Stomach (tissue), 8 donors: ENCODE measurements at regions not wholly inside any gene's neighbourhood (a gene's known extent, or its start where the extent isn't known, plus 50 kb on each side); places are given as distances from the start of the nearest gene placed in this dataset.

Source experiments
- DNase-seq, 2 donors: peaks; one replicate each; pipeline versions ENCODE4 v3.0.0 to v3.0.0-alpha.2; 2013 to 2019
- H3K27ac ChIP-seq, 5 donors: fragments of 200-600 bp in 4 of 5; sonication (generic) in 4 of 5; one replicate each; pipeline ENCODE4 v1.5.1; 2013 to 2019; ENCODE audit warnings: mild to moderate bottlenecking in 1 of 5, moderate library complexity in 1 of 5
- H3K27me3 ChIP-seq, 3 donors: fragments of 200-600 bp; sonication (generic); one replicate each; pipeline ENCODE4 v1.5.1; 2017 to 2019; ENCODE audit warnings: mixed run types in 1 of 3
- H3K36me3 ChIP-seq, 4 donors: fragments of 200-600 bp; sonication (generic); 1 replicate in 3 of 4; 2 replicates in 1 of 4; pipeline ENCODE4 v1.5.1; 2016 to 2019
- H3K4me1 ChIP-seq, 4 donors: fragments of 200-600 bp; sonication (generic); one replicate each; pipeline ENCODE4 v1.5.1; 2016 to 2019
- H3K4me3 ChIP-seq, 4 donors: fragments of 200-600 bp; sonication (generic) in 3 of 4; one replicate each; pipeline ENCODE4 v1.5.1; 2016 to 2019; ENCODE audit warnings: mild to moderate bottlenecking in 1 of 4
- H3K9me3 ChIP-seq, 4 donors: fragments of 200-600 bp; sonication (generic); one replicate each; pipeline ENCODE4 v1.5.1; 2016 to 2019
- EP300 ChIP-seq: sonication (generic); formaldehyde crosslinking; IDR thresholded peaks from one replicate; pipeline ENCODE4 v1.6.1; 2017; ENCODE audit warnings: antibody characterized with exemption
- POLR2A ChIP-seq, 4 donors: fragments of 450-650 bp; IDR thresholded peaks; one replicate each; pipeline ENCODE4 v1.6.1; 2016; ENCODE audit warnings: antibody characterized with exemption in 4 of 4, control low read depth in 2 of 4, mild to moderate bottlenecking in 1 of 4, moderate library complexity in 1 of 4
- POLR2AphosphoS5 ChIP-seq, 3 donors: sonication (generic); formaldehyde crosslinking; IDR thresholded peaks; one replicate each; pipeline ENCODE4 v1.6.1; 2016; ENCODE audit warnings: antibody characterized with exemption in 3 of 3
- WGBS, 5 donors: extraction: QIAGEN DNeasy Blood & Tissue Kit in 3 of 5; methylation state at CpG; one replicate each; pipeline versions ENCODE4 v1.1.5 to v1.1.7; 2013 to 2018; 5-methylcytosine and 5-hydroxymethylcytosine counted together
- intact Hi-C: fragments of 100-400 bp; cut with DNase I; formaldehyde crosslinking; loops from one replicate; pipeline ENCODE4 v1.15.1; 2023; ENCODE audit warnings: low total_unique reads
- TF ChIP-seq, protein P1 (sequence below), 7 experiments: fragments of 450-650 bp in 4 of 7; fragments of 200-600 bp in 3 of 7; sonication (generic) in 3 of 7; IDR thresholded peaks; one replicate each; pipeline ENCODE4 v1.5.1; 2016 to 2019; ENCODE audit warnings: antibody characterized with exemption in 7 of 7, control low read depth in 2 of 7, mild to moderate bottlenecking in 1 of 7
- donor health status: healthy with polysubstance abuse.
- donor health status: Bipolar disorder and iron deficiency.
- donor health status: healthy.

DNA sequence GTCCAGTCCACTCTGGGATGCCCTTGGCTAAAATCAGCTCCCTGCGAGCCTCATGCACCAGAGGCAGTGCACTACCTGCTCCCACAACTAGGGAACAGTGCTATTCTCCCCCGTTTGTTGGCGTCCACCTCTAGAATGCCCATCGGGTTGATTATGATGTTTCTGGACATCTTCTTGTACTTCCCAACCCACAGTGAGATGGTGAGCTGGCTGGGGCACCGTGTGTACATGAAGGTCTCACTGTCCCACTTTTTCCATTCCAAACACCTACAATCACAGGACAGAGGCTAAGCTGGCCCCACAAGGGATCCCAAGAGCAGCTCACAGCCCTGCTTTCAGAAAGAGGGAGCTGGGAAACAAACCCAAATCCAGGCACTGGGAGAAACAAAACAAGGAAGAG is 126.2 kb upstream of the ZNF92 start:
- no peak overlapping the region for H3K4me3 ChIP-seq
- H3K4me1 ChIP-seq = peaks cover 0 to 12% (median 11%) of the 10 kb centered on the region in 4 donors
- H3K27ac ChIP-seq = no peak overlapping the region
- no peak for TF ChIP-seq POLR2A (IDR thresholded peaks at IDR 0.05)
- no peak for TF ChIP-seq EP300
- TF ChIP-seq POLR2AphosphoS5 (IDR thresholded peaks at IDR 0.05) = no peak
- TF ChIP-seq, protein P1, sequence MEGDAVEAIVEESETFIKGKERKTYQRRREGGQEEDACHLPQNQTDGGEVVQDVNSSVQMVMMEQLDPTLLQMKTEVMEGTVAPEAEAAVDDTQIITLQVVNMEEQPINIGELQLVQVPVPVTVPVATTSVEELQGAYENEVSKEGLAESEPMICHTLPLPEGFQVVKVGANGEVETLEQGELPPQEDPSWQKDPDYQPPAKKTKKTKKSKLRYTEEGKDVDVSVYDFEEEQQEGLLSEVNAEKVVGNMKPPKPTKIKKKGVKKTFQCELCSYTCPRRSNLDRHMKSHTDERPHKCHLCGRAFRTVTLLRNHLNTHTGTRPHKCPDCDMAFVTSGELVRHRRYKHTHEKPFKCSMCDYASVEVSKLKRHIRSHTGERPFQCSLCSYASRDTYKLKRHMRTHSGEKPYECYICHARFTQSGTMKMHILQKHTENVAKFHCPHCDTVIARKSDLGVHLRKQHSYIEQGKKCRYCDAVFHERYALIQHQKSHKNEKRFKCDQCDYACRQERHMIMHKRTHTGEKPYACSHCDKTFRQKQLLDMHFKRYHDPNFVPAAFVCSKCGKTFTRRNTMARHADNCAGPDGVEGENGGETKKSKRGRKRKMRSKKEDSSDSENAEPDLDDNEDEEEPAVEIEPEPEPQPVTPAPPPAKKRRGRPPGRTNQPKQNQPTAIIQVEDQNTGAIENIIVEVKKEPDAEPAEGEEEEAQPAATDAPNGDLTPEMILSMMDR (IDR thresholded peaks at IDR 0.05) = no peak
- no peak for DNase-seq
- H3K9me3 ChIP-seq = no peaks in the 10 kb centered on the region
- WGBS, 5 donors = 84 to 95% (median 91%) methylated on average over 5 of the region's 5 CpGs
- H3K27me3 ChIP-seq = peaks cover 0 to 18% (median 8%) of the 10 kb centered on the region in 3 donors
- intact Hi-C loops = no loop called here
- H3K36me3 ChIP-seq = no peaks in the 10 kb centered on the region

DNA sequence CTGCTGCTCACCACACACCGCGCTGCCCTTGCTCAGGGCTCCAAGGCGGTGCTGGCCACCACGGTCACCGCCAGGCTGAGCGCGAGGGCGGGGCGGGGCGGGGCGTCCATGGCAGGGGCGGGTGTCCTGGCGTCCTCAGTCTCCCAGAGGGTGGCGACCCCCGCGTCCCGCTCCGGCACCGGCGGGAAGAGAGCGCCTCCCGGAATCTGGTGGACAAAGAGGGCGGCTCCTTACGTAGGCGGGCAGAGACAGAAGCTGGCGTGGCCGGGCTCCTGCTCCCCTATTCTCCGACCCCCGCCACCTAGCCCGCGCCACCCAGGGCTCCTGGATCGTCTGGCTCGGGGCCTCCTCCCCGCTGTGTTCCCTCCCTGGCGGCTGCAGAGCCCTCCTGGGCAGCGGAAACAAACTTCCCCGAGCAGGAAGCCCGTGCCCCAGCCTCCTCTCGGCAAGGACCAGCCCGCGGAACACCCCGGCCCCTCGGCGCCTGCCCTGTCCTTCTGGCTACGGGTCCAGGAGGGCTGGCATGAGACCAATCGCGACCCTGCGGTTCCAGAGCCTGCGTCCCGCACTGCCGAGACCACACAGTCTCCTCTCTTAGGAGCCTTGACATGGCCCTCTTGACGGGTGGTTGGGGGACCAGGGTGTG is 133.8 kb upstream of the ZNF92 start:
- Histone ChIP-seq H3K4me1 (peaks cover 0 to 15% (median 13%) of the 10 kb centered on the region in 4 donors), H3K27ac (peak overlapping the region in 1 of 5 donors; percentile 32), H3K4me3 (peak overlapping the region; percentile 49 to 63 (median 54)), H3K27me3 (peaks cover 0 to 46% (median 17%) of the 10 kb centered on the region in 3 donors), H3K36me3 (no peaks in the 10 kb centered on the region), H3K9me3 (no peaks in the 10 kb centered on the region)
- no peak for TF ChIP-seq EP300
- no peak for TF ChIP-seq POLR2AphosphoS5 (IDR thresholded peaks at IDR 0.05)
- TF ChIP-seq, protein P1 (IDR thresholded peaks at IDR 0.05) = no peak
- TF ChIP-seq POLR2A (IDR thresholded peaks at IDR 0.05) = no peak
- intact Hi-C loops = no loop called here
- 1 to 4% (median 2%) methylated on average over 35 to 52 of the region's 52 CpGs for WGBS, 5 donors
- peak; percentile 52 to 79 for DNase-seq

DNA sequence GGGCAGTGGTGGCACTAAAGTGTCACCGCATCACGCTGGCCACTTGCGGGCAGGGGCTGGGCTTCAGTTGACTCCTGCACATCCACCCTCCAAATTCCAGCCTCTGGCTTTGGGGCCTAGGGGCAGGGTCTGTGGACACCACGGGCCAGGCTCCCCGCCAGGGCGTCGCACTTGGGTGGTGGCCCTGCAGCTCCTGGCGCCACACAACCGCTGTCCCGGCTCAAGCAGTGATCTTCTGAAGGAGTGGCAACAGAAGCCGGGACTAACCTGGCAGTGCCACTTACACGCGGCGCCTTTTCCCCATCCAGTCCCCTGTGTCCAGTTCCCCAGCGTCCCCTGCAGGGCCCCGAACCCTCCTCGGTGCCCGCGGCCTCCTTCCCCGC is 134.3 kb upstream of the ZNF92 start:
- no peaks in the 10 kb centered on the region for H3K9me3 ChIP-seq
- no peak for DNase-seq
- 25 to 53% (median 38%) methylated on average over 9 to 20 of the region's 20 CpGs for WGBS, 5 donors
- TF ChIP-seq POLR2A (IDR thresholded peaks at IDR 0.05) = no peak
- TF ChIP-seq POLR2AphosphoS5 (IDR thresholded peaks at IDR 0.05) = no peak
- TF ChIP-seq, protein P1 (IDR thresholded peaks at IDR 0.05) = no peak
- TF ChIP-seq EP300 = no peak
- peaks cover 0 to 15% (median 13%) of the 10 kb centered on the region in 4 donors for H3K4me1 ChIP-seq
- peak overlapping the region in 1 of 5 donors; percentile 32 for H3K27ac ChIP-seq
- H3K36me3 ChIP-seq = no peaks in the 10 kb centered on the region
- H3K4me3 ChIP-seq = peak overlapping the region; percentile 49 to 63 (median 54)
- H3K27me3 ChIP-seq = peaks cover 0 to 43% (median 17%) of the 10 kb centered on the region in 3 donors
- intact Hi-C loops = no loop called here

- no peak overlapping the region for H3K4me3 ChIP-seq
- DNase-seq = no peak
- H3K27ac ChIP-seq = no peak overlapping the region
- H3K9me3 ChIP-seq = no peaks in the 10 kb centered on the region
- intact Hi-C loops = no loop called here
- H3K36me3 ChIP-seq = no peaks in the 10 kb centered on the region
- H3K27me3 ChIP-seq = peaks cover 0 to 41% (median 17%) of the 10 kb centered on the region in 3 donors
- WGBS, 5 donors = 90 to 96% (median 94%) methylated on average over 19 of the region's 19 CpGs
- TF ChIP-seq, protein P1 (IDR thresholded peaks at IDR 0.05) = no peak
- TF ChIP-seq POLR2A (IDR thresholded peaks at IDR 0.05) = no peak
- TF ChIP-seq EP300 = no peak
- no peak for TF ChIP-seq POLR2AphosphoS5 (IDR thresholded peaks at IDR 0.05)
- peaks cover 0 to 15% (median 13%) of the 10 kb centered on the region in 4 donors for H3K4me1 ChIP-seq
Observed at GRCh38 chr7:65238785-65239184, 134.9 kb upstream of the ZNF92 start.
